Right renal pelvis (tissue), 4 donors: ENCODE measurements at regions not wholly inside any gene's neighbourhood (a gene's known extent, or its start where the extent isn't known, plus 50 kb on each side); places are given as distances from the start of the nearest gene placed in this dataset.
"Not testable (repeated sequence)": the region's sequence is repeated elsewhere in the genome, so short reads cannot be mapped to it uniquely, and the experiment has no call there.

Experiments used
- DNase-seq, 4 donors: peaks; one replicate each; pipeline ENCODE4 v3.0.0-alpha.2; 2013; ENCODE audit warnings: low read depth in 4 of 4, low spot score in 3 of 4, missing footprints in 1 of 4

GRCh38 chr3:192968901-192969300, 51.2 kb upstream of the MB21D2 start:
- DNase-seq, result not testable (repeated sequence)

- no peak for DNase-seq
These were observed 63.0 kb upstream of the MB21D2 start for GRCh38 chr3:192980632-192981031.

GRCh38 chr3:192986379-192986778, 68.7 kb upstream of the MB21D2 start:
- no peak for DNase-seq

- no peak for DNase-seq
These were observed 73.7 kb upstream of the MB21D2 start for GRCh38 chr3:192991356-192991755.

- no peak for DNase-seq
These were observed 74.7 kb upstream of the MB21D2 start for GRCh38 chr3:192992361-192992760.

- no peak for DNase-seq
These were observed 75.8 kb upstream of the MB21D2 start for GRCh38 chr3:192993411-192993810.

- not testable (repeated sequence) for DNase-seq
These were observed 83.5 kb upstream of the MB21D2 start for GRCh38 chr3:193001113-193001512.

- DNase-seq, result not testable (repeated sequence)
These were observed 86.0 kb upstream of the MB21D2 start for GRCh38 chr3:193003624-193004023.

- DNase-seq, result no peak
These were observed 91.0 kb upstream of the MB21D2 start for GRCh38 chr3:193008654-193009053.

GRCh38 chr3:193010191-193010590, 92.5 kb upstream of the MB21D2 start:
- no peak for DNase-seq

- no peak for DNase-seq
These were observed 94.3 kb upstream of the MB21D2 start for GRCh38 chr3:193011958-193012357.

GRCh38 chr3:193014902-193015301, 97.2 kb upstream of the MB21D2 start:
- no peak for DNase-seq

GRCh38 chr3:193016437-193016901, 98.8 kb upstream of the MB21D2 start:
- no peak for DNase-seq

GRCh38 chr3:193021506-193022010, 103.9 kb upstream of the MB21D2 start:
- no peak for DNase-seq

- no peak for DNase-seq
These were observed 105.6 kb upstream of the MB21D2 start for GRCh38 chr3:193023218-193023617.

- DNase-seq, result no peak
These were observed 110.6 kb upstream of the MB21D2 start for GRCh38 chr3:193028258-193028657.

- no peak for DNase-seq
These were observed 112.1 kb upstream of the MB21D2 start for GRCh38 chr3:193029800-193030199.

GRCh38 chr3:193030276-193030675, 112.6 kb upstream of the MB21D2 start:
- DNase-seq, result no peak

GRCh38 chr3:193031911-193032310, 114.3 kb upstream of the MB21D2 start:
- DNase-seq, result no peak

GRCh38 chr3:193033226-193033780, 115.6 kb upstream of the MB21D2 start:
- DNase-seq, result no peak

GRCh38 chr3:193037828-193038227, 120.2 kb upstream of the MB21D2 start:
- not testable (repeated sequence) for DNase-seq

GRCh38 chr3:193039058-193039457, 121.4 kb upstream of the MB21D2 start:
- no peak for DNase-seq
